ENCODE measurements at regions not wholly inside any gene's neighbourhood (a gene's known extent, or its start where the extent isn't known, plus 50 kb on each side); places are given as distances from the start of the nearest gene placed in this dataset.
"Not testable (repeated sequence)": the region's sequence is repeated elsewhere in the genome, so short reads cannot be mapped to it uniquely, and the experiment has no call there.

- DNase-seq (ENCODE audit: low read depth), result no peak
Observed at GRCh38 chr20:22951966-22952365, 83.1 kb upstream of the SSTR4 start.

DNA sequence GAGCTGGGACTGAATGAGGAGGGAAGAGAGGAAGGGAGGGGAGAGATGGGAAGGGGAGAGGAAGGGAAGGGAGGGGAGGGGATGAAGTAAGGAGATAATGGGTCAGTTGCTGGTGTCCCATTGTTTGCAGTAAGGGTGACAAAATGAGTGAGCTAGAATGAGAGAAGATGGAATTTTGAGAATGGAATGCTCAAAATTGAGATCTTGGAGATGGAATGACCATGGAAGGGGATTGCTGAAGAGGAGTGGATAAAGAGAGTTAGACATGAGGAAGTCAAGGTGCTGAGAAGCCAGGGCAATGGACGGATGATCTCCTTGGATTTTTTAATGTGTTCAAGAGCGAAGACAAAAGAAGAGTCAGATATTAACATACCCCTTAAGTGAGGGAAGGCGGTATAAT, 80.5 kb upstream of the SSTR4 start:
- no peak for DNase-seq (ENCODE audit: low read depth)

- no peak for DNase-seq (ENCODE audit: low read depth)
Observed at GRCh38 chr20:22958390-22958789, 76.7 kb upstream of the SSTR4 start.

GRCh38 chr20:22962567-22963439, 72.3 kb upstream of the SSTR4 start:
- no peak for DNase-seq (ENCODE audit: low read depth)

GRCh38 chr20:22963581-22963980, 71.5 kb upstream of the SSTR4 start:
- DNase-seq (ENCODE audit: low read depth), result no peak

DNA sequence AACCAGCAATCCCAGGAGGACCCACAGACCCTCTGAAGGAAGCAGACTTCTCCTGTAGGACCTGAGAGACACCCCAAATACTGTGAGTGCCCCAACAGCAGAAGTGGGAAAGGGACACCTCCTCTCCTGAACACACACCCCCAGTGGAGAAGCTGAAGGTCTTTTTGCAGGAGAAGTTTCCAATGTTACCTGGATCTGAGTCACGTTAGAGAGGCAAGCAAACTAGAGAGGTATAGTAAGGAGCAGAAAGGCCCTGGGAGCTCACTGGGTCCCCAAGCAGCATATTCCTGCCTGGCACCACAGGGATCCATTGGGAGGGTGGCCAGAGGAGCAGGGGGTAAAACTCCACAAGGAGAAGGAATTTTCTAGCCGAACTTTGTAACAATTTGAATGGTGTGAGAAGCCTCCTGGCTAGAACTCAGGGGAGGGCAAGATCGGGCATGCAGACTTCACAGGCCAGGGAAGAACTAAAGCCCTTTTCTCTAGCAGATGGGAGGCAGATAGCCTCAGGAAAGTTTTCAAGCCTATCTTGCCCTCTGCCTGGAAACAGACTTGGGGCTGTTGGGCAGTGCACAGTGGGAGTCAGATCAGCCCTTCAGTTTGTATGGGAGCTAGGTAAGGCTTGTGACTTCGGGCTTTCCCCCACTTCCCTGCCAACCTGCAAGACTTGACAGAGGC, 68.2 kb upstream of the SSTR4 start:
- no peak for DNase-seq (ENCODE audit: low read depth)

GRCh38 chr20:22967706-22968105, 67.4 kb upstream of the SSTR4 start:
- not testable (repeated sequence) for DNase-seq (ENCODE audit: low read depth)

GRCh38 chr20:22969031-22969430, 66.1 kb upstream of the SSTR4 start:
- DNase-seq (ENCODE audit: low read depth), result not testable (repeated sequence)

- DNase-seq (ENCODE audit: low read depth), result not testable (repeated sequence)
Observed at GRCh38 chr20:22971077-22971476, 64.0 kb upstream of the SSTR4 start.

DNA sequence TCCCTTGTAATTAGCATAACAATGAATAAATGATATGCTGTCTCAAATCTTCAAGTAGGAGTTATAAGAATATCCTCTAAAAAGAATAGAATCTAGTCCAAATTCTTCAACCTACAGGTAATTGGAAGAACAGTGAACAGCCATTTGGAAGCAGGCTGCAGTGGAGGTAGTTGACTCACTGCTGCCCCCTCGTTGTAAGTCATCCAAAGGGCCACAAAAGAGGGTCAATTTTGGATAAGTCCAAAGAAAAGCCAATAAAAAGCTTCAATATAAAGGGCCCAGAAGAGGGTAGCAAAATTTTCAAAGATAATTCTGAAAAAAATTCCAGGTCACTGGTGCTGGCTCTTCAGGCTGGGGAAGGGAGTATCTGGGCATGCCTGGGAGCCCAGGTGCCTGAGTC, 60.8 kb upstream of the SSTR4 start:
- DNase-seq (ENCODE audit: low read depth), result no peak

DNA sequence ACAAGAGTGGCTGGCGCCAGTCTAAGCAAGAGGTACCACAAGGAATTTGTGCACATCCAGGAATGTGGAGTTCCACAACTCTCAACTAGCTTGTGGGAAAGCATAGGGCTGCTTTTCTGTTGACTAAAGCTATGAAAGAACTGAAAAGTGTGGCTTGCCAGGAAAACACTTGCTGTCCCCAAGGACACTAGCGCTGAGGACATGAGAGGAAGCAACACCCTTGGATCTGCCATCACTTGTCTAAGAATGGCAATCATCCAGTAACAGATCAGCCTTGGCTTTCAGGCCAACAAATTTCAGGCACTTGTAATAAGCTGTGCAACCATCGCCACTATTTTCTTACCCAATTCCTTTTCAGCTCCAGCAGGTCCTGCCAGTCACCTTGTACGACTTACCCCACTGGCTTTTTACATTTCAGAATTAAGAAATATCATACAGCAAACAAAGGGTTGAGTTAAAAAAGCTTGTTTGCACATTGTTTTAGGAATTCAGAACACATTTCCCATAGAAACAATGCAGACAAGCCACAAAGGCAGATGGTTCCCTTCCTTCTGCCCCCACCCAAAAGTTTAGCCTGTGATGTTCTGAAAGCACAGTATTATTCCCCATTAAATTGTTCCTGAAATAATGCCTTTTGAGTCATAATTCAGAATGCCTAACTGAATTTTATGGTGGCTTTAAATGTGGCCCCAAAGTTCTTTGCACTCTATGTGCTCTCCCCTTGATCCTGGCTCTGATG, 57.9 kb upstream of the SSTR4 start:
- DNase-seq (ENCODE audit: low read depth), result no peak

DNA sequence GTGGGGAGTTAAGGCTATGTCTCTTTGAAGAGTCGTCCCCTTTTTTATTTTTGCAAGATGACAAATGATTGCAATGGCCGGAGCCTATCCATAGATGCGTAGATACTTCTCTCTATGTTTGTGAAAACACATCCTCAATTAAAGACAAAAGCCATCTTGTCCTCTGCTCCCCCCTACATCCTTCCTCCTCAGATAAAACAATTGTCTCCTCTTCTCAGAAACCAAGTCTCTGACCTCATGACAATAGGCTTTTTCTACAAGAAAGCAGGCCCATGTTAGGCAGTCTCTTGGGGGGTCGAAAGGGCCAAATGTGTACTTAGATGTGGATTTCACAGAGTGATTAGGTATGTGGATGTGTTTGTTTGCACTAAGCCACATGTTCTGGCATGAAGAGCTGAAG, 51.1 kb upstream of the SSTR4 start:
- no peak for DNase-seq (ENCODE audit: low read depth)

- no peak for DNase-seq (ENCODE audit: low read depth)
Observed at GRCh38 chr20:22984606-22985005, 50.5 kb upstream of the SSTR4 start.

- no peak for DNase-seq (ENCODE audit: low read depth)
Observed at GRCh38 chr20:22985239-22985778, 49.8 kb upstream of the SSTR4 start.

Measured in activated T-cell treated with anti-CD3 and anti-CD28 coated beads for 48 hours (primary cell).